RWPE2 (cell line): ENCODE measurements at regions not wholly inside any gene's neighbourhood (a gene's known extent, or its start where the extent isn't known, plus 50 kb on each side); places are given as distances from the start of the nearest gene placed in this dataset.

ENCODE experiments used
- ATAC-seq: fragments of 200-7000 bp; cut with Tn5 transposase; 3 replicates; pipeline ENCODE4 v1.9.1; 2021; ENCODE audit warnings: low read depth
- DNase-seq: peaks from one replicate; pipeline ENCODE4 v3.0.0-alpha.2; 2020; ENCODE audit warnings: low spot score
- H3K27ac ChIP-seq: fragments of 450-650 bp; 2 replicates; pipeline ENCODE4 v1.5.1; 2017; ENCODE audit warnings: mild to moderate bottlenecking; ENCODE audit not compliant: poor library complexity, severe bottlenecking
- H3K27me3 ChIP-seq: fragments of 250-450 bp; sonication (Bioruptor Pico); 2 replicates; pipeline ENCODE4 v1.5.1; 2021; ENCODE audit warnings: mild to moderate bottlenecking, moderate library complexity; ENCODE audit not compliant: insufficient read depth, poor library complexity, severe bottlenecking
- H3K36me3 ChIP-seq: fragments of 250-450 bp; sonication (Bioruptor Pico); 2 replicates; pipeline ENCODE4 v1.5.1; 2020; ENCODE audit warnings: low read depth, mild to moderate bottlenecking, moderate library complexity
- H3K4me1 ChIP-seq: fragments of 250-450 bp; sonication (Bioruptor Pico); 2 replicates; pipeline ENCODE4 v1.5.1; 2021; ENCODE audit warnings: mild to moderate bottlenecking, moderate library complexity; ENCODE audit not compliant: insufficient read depth, poor library complexity, severe bottlenecking
- H3K4me3 ChIP-seq: fragments of 250-450 bp; sonication (Bioruptor Pico); 2 replicates; pipeline ENCODE4 v1.5.1; 2021; ENCODE audit warnings: mild to moderate bottlenecking, moderate library complexity; ENCODE audit not compliant: severe bottlenecking
- H3K9me3 ChIP-seq: fragments of 250-450 bp; sonication (Bioruptor Pico); 2 replicates; pipeline ENCODE4 v1.5.1; 2021; ENCODE audit warnings: mild to moderate bottlenecking, moderate library complexity; ENCODE audit not compliant: severe bottlenecking
- CTCF ChIP-seq: fragments of 450-650 bp; IDR thresholded peaks from one replicate; pipeline ENCODE4 v1.5.1; 2017; ENCODE audit warnings: mild to moderate bottlenecking, moderate library complexity; ENCODE audit not compliant: poor library complexity, severe bottlenecking

GRCh38 chr4:159677521-159677920, 574.6 kb downstream of the RAPGEF2 start:
- Histone ChIP-seq H3K4me1 (no peaks in the 10 kb centered on the region), H3K4me3 (no peak overlapping the region), H3K27ac (no peak overlapping the region), H3K36me3 (no peaks in the 10 kb centered on the region), H3K9me3 (no peaks in the 10 kb centered on the region), H3K27me3 (no peaks in the 10 kb centered on the region)
- DNase-seq: no peak
- ATAC-seq: 0 out of 3 replicates have a peak, but pooled peaks have one; percentile 35
- no peak for TF ChIP-seq CTCF

GRCh38 chr4:159682996-159683395, 580.1 kb downstream of the RAPGEF2 start:
- Histone ChIP-seq H3K36me3 (no peaks in the 10 kb centered on the region), H3K27ac (no peak overlapping the region), H3K9me3 (no peaks in the 10 kb centered on the region), H3K4me3 (no peak overlapping the region), H3K4me1 (peaks cover 9% of the 10 kb centered on the region), H3K27me3 (no peaks in the 10 kb centered on the region)
- no peak for ATAC-seq
- TF ChIP-seq CTCF: no peak
- DNase-seq: no peak

GRCh38 chr4:159684061-159684460, 581.2 kb downstream of the RAPGEF2 start:
- H3K36me3 ChIP-seq: no peaks in the 10 kb centered on the region
- no peak for ATAC-seq
- H3K4me1 ChIP-seq: peaks cover 9% of the 10 kb centered on the region
- no peak for TF ChIP-seq CTCF
- H3K27ac ChIP-seq: no peak overlapping the region
- no peaks in the 10 kb centered on the region for H3K27me3 ChIP-seq
- H3K9me3 ChIP-seq: no peaks in the 10 kb centered on the region
- H3K4me3 ChIP-seq: no peak overlapping the region
- DNase-seq: no peak

- no peaks in the 10 kb centered on the region for H3K27me3 ChIP-seq
- no peaks in the 10 kb centered on the region for H3K36me3 ChIP-seq
- H3K27ac ChIP-seq: no peak overlapping the region
- H3K4me3 ChIP-seq: no peak overlapping the region
- no peak for DNase-seq
- no peak for ATAC-seq
- H3K9me3 ChIP-seq: no peaks in the 10 kb centered on the region
- peaks cover 9% of the 10 kb centered on the region for H3K4me1 ChIP-seq
- no peak for TF ChIP-seq CTCF
These were observed 582.6 kb downstream of the RAPGEF2 start for GRCh38 chr4:159685340-159686092.

- Histone ChIP-seq H3K27me3 (no peaks in the 10 kb centered on the region), H3K4me1 (no peaks in the 10 kb centered on the region), H3K27ac (no peak overlapping the region), H3K4me3 (no peak overlapping the region), H3K9me3 (peaks cover 2% of the 10 kb centered on the region), H3K36me3 (no peaks in the 10 kb centered on the region)
- no peak for TF ChIP-seq CTCF
- ATAC-seq: no peak
- no peak for DNase-seq
These were observed 586.6 kb downstream of the RAPGEF2 start for GRCh38 chr4:159689526-159689925.
